Activated B cell treated with CpG ODN at 0.5 μM for 24 hours (primary cell): ENCODE measurements at regions not wholly inside any gene's neighbourhood (a gene's known extent, or its start where the extent isn't known, plus 50 kb on each side); places are given as distances from the start of the nearest gene placed in this dataset.

ENCODE experiments used
- ATAC-seq: fragments of 200-7000 bp; cut with Tn5 transposase; one replicate; pipeline ENCODE4 v1.10.0; 2021; ENCODE audit warnings: low read depth, mild to moderate bottlenecking, moderate library complexity
- CTCF ChIA-PET: fragments of 350-600 bp; sonication (Branson Sonifier 250); formaldehyde crosslinking; loops from one replicate; lab custom pipeline; 2021; ENCODE audit warnings: antibody characterized with exemption; lab: Charles Lee
- POLR2A ChIA-PET: fragments of 350-600 bp; sonication (Branson Sonifier 250); formaldehyde crosslinking; loops from one replicate; lab custom pipeline; 2021; ENCODE audit warnings: antibody characterized with exemption; lab: Charles Lee
- DNase-seq: peaks from one replicate; pipeline ENCODE4 v3.0.0; 2022
- H3K27ac Mint-ChIP-seq: one replicate; pipeline ENCODE4 v1.8.0; 2020; ENCODE audit warnings: mixed read lengths
- H3K27me3 Mint-ChIP-seq: one replicate; pipeline ENCODE4 v1.8.0; 2021; ENCODE audit warnings: mixed read lengths
- H3K36me3 Mint-ChIP-seq: one replicate; pipeline ENCODE4 v1.8.0; 2021; ENCODE audit warnings: low read depth, mixed read lengths
- H3K4me1 Mint-ChIP-seq: one replicate; pipeline ENCODE4 v1.8.0; 2021; ENCODE audit warnings: mixed read lengths
- H3K4me3 Mint-ChIP-seq: one replicate; pipeline ENCODE4 v1.8.0; 2020; ENCODE audit warnings: mild to moderate bottlenecking, mixed read lengths
- H3K9me3 Mint-ChIP-seq: one replicate; pipeline ENCODE4 v1.8.0; 2020; ENCODE audit warnings: mixed read lengths
- intact Hi-C: fragments of 100-400 bp; cut with micrococcal nuclease; formaldehyde crosslinking; loops from one replicate; pipeline ENCODE4 v1.15.1; 2024
- TF ChIP-seq, protein P1 (sequence below): fragments of 200-600 bp; IDR thresholded peaks from one replicate; pipeline ENCODE4 v1.8.0; 2022; ENCODE audit warnings: antibody characterized with exemption, mild to moderate bottlenecking

DNA sequence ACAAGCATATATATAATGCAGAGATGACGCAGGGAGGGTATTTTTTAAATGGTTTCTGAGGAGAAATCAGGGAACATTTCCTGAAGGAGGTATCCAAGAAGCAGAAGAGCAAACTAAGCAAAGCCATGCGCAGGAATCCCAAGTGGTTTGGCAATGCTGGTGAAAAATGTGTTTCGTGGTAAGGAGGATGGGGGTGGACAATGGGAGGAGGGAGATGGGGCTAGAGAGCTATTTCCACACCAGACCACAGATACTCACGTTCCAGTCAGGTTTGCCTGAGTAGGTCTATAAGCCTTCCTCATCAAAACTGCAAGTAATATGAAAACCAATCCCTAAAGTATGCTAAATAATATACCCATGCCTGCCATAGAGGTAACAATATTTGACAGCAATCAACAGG lies 223.7 kb upstream of the MKLN1 start:
- intact Hi-C loops, result loop anchor here (1.0 kb wide), 1 partner anchor 12 kb away; no protein-coding TSS in a partner anchor
- no peak for ATAC-seq
- POLR2A ChIA-PET, result interaction anchor here (0.6 to 4.2 kb wide), 6 partner anchors 19 to 224 kb away, joined by 3 to 32 read pairs (median 4); partner anchors contain the start of gene MKLN1
- H3K9me3 Mint-ChIP-seq, result no peaks in the 10 kb centered on the region
- peaks cover 61% of the 10 kb centered on the region for H3K36me3 Mint-ChIP-seq
- CTCF ChIA-PET, result interaction anchor here (2.0 kb wide), 1 partner anchor 35 kb away, joined by 7 read pairs; no protein-coding TSS in a partner anchor
- peak overlapping the region; percentile 81 for H3K27ac Mint-ChIP-seq
- peaks cover 70% of the 10 kb centered on the region for H3K4me1 Mint-ChIP-seq
- peak overlapping the region; percentile 84 for H3K4me3 Mint-ChIP-seq
- no peaks in the 10 kb centered on the region for H3K27me3 Mint-ChIP-seq
- DNase-seq, result no peak
- TF ChIP-seq, protein P1, sequence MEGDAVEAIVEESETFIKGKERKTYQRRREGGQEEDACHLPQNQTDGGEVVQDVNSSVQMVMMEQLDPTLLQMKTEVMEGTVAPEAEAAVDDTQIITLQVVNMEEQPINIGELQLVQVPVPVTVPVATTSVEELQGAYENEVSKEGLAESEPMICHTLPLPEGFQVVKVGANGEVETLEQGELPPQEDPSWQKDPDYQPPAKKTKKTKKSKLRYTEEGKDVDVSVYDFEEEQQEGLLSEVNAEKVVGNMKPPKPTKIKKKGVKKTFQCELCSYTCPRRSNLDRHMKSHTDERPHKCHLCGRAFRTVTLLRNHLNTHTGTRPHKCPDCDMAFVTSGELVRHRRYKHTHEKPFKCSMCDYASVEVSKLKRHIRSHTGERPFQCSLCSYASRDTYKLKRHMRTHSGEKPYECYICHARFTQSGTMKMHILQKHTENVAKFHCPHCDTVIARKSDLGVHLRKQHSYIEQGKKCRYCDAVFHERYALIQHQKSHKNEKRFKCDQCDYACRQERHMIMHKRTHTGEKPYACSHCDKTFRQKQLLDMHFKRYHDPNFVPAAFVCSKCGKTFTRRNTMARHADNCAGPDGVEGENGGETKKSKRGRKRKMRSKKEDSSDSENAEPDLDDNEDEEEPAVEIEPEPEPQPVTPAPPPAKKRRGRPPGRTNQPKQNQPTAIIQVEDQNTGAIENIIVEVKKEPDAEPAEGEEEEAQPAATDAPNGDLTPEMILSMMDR, result no peak

DNA sequence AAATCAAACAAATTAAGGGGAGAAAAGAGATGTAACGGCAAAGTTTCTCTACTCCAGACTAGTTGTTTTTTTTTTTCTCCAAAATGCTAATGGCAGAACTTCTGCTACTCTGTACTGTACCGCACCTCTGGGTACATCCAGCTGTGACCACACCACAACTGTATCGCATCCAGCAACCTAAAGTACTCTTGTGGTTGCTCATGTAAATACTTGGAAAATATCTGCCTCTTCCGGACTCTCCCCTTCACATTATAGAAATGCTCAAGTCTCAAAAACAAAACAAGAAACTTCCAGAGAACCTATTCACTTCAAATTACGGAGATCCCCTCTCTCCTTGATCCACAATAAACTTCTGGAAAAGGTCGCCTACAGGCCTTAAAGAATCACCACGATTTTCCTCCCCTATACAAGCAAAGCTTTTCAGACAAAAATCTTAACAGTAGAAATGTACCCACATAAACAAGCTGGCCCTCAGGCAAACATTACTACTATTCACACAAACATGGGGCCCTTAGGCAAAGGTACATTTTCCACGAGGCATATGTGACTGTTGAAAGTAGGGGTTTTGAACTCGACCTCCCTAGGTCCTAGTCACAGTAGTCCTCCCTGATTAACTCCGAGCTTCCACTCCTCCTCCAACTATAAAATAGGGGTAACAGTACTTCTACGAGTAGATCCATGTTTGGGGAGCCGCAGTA lies 222.9 kb upstream of the MKLN1 start:
- POLR2A ChIA-PET, result interaction anchor here (0.6 to 4.2 kb wide), 7 partner anchors 9 to 964 kb away, joined by 3 to 32 read pairs (median 3); partner anchors contain the start of gene MKLN1
- peak overlapping the region; percentile 81 for H3K27ac Mint-ChIP-seq
- CTCF ChIA-PET, result interaction anchor here (0.8 to 2.0 kb wide), 5 partner anchors 36 to 200 kb away, joined by 3 to 7 read pairs (median 3); no protein-coding TSS in a partner anchor

DNA sequence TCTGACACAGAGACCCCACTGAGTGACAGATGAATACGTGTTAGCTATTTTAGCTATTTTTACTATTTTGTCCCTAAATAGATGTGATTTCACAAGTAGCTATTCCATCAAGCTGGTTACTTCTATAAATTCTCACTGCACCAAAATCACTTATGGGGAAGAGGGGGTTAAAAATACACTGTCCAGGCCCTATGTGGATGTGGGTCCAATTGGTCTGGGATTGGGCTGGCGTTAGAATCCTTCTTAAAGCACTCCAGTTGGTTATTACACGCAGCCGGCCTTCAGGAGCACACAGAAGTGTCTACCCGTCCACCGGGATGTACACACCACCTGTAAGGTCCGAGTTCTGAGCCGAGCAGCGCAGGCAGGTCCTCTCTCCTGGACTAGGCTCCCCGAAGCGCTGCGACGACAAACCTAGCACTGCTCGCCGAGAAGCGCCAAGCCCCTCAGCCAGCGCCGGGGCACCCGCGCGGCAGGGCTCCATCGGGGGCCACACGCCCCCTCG lies 222.3 kb upstream of the MKLN1 start:
- peak overlapping the region; percentile 84 for H3K4me3 Mint-ChIP-seq
- peaks cover 72% of the 10 kb centered on the region for H3K4me1 Mint-ChIP-seq
- H3K27me3 Mint-ChIP-seq, result no peaks in the 10 kb centered on the region
- H3K36me3 Mint-ChIP-seq, result peaks cover 52% of the 10 kb centered on the region
- DNase-seq (no peak), ATAC-seq (no peak)
- H3K27ac Mint-ChIP-seq, result peak overlapping the region; percentile 81
- POLR2A ChIA-PET, result interaction anchor here (0.5 to 4.2 kb wide), 11 partner anchors 9 to 222 kb away, joined by 3 to 32 read pairs (median 11); partner anchors contain the start of gene MKLN1
- intact Hi-C loops, result loop anchor here (5.0 kb wide), 1 partner anchor 163 kb away; no protein-coding TSS in a partner anchor
- TF ChIP-seq, protein P1, result no peak
- CTCF ChIA-PET, result interaction anchor here (0.8 to 2.0 kb wide), 6 partner anchors 15 to 199 kb away, joined by 3 to 7 read pairs (median 4); no protein-coding TSS in a partner anchor
- no peaks in the 10 kb centered on the region for H3K9me3 Mint-ChIP-seq

More for the DNA sequence above, 222.9 kb upstream of the MKLN1 start:
- H3K9me3 Mint-ChIP-seq, result no peaks in the 10 kb centered on the region
- H3K4me3 Mint-ChIP-seq, result peak overlapping the region; percentile 84
- H3K27me3 Mint-ChIP-seq, result no peaks in the 10 kb centered on the region
- intact Hi-C loops, result loop anchor here (1.0 to 5.0 kb wide), 2 partner anchors 12 to 162 kb away; no protein-coding TSS in a partner anchor
- H3K4me1 Mint-ChIP-seq, result peaks cover 73% of the 10 kb centered on the region
- DNase-seq, result no peak
- peaks cover 57% of the 10 kb centered on the region for H3K36me3 Mint-ChIP-seq
- TF ChIP-seq, protein P1, result no peak
- no peak for ATAC-seq

DNA sequence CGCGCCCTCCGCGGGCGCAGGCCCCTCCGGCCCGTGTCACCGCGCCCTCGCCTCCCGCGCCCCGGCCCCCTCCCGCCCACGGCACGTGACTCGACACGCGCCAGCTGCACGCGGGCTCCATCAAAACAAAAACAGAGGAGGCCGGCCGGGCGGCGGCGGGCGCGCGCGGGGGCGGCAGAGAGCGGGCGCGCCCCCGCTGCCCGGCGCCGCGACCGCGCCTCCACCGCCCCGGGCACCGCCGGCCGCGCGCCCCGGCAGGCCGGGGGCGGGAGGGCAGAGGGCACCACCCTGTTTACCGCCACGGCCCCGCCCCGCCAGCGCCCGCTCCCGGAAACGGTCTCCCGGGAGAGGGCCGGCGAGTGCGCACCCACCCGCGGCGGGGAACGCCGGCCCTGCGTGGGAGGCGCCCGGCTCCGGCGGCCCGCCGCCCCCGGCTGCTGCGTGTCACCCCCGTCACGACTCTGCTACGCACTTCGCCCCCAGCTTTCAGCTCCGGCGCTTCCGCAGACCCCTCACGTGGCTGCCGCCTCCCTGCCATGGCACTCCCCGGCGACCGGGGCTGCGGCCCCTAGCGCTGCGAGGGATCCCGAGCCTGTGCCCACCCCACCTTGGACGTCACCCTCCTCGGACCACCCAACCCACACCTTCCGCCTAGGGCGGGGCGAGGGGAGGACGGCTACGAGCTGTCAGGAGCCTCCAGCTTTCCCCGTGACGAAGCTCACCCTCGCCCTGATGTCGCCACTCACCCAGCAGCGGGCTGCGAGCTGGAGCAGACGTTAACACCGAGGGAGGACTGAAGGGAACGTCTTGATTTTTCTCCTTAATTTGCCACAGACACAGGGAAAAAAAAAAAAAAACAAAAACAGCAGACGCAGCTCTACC lies 221.6 kb upstream of the MKLN1 start:
- ATAC-seq (peak; percentile 59), DNase-seq (peak; percentile 89)
- Mint-ChIP-seq H3K27ac (peak overlapping the region; percentile 99), H3K4me3 (peak overlapping the region; percentile 99), H3K27me3 (no peaks in the 10 kb centered on the region), H3K4me1 (peaks cover 73% of the 10 kb centered on the region), H3K9me3 (no peaks in the 10 kb centered on the region), H3K36me3 (peaks cover 46% of the 10 kb centered on the region)
- ChIA-PET POLR2A (interaction anchor here (0.5 to 4.2 kb wide), 24 partner anchors 8 to 987 kb away, joined by 3 to 32 read pairs (median 4); partner anchors contain the start of gene MKLN1), CTCF (interaction anchor here (0.8 to 1.4 kb wide), 8 partner anchors 16 to 318 kb away, joined by 3 to 5 read pairs (median 4); partner anchors contain the start of gene MKLN1)
- TF ChIP-seq, protein P1, result no peak
- intact Hi-C loops, result loop anchor here (1.0 to 5.0 kb wide), 8 partner anchors 37 to 197 kb away; no protein-coding TSS in a partner anchor
